Loucy (cell line): ENCODE measurements at regions not wholly inside any gene's neighbourhood (a gene's known extent, or its start where the extent isn't known, plus 50 kb on each side); places are given as distances from the start of the nearest gene placed in this dataset.

Experiments used
- H2AFZ ChIP-seq: fragments of 200-600 bp; sonication (generic); 2 replicates; pipeline ENCODE4 v1.6.0; 2016; ENCODE audit warnings: antibody characterized with exemption, mild to moderate bottlenecking, low read length, moderate library complexity
- H3F3A ChIP-seq: fragments of 200-600 bp; 2 replicates; pipeline ENCODE4 v1.6.0; 2016; ENCODE audit warnings: antibody characterized with exemption, low read depth, mild to moderate bottlenecking
- H3K27me3 ChIP-seq: fragments of 200-600 bp; sonication (generic); 2 replicates; pipeline ENCODE4 v1.6.1; 2014; ENCODE audit warnings: low read length, mild to moderate bottlenecking; ENCODE audit not compliant: insufficient read depth, poor library complexity, severe bottlenecking
- H3K36me3 ChIP-seq: fragments of 200-600 bp; sonication (generic); 2 replicates; pipeline ENCODE4 v1.6.1; 2016; ENCODE audit warnings: low read length; ENCODE audit not compliant: insufficient read depth
- H3K4me1 ChIP-seq: fragments of 200-600 bp; sonication (generic); 2 replicates; pipeline ENCODE4 v1.5.1; 2014; ENCODE audit warnings: low read length, mild to moderate bottlenecking; ENCODE audit not compliant: insufficient read depth, poor library complexity, severe bottlenecking
- H3K4me2 ChIP-seq: fragments of 200-600 bp; sonication (generic); 2 replicates; pipeline ENCODE4 v1.6.0; 2014; ENCODE audit warnings: antibody characterized with exemption, low read length, low read depth, mild to moderate bottlenecking; ENCODE audit not compliant: poor library complexity, severe bottlenecking
- H3K4me3 ChIP-seq: fragments of 200-600 bp; sonication (generic); 2 replicates; pipeline ENCODE4 v1.5.1; 2014; ENCODE audit warnings: low read length, mild to moderate bottlenecking, mixed read lengths; ENCODE audit not compliant: poor library complexity, severe bottlenecking
- H3K79me2 ChIP-seq: fragments of 200-600 bp; sonication (generic); 2 replicates; pipeline ENCODE4 v1.6.1; 2014; ENCODE audit warnings: low read length; ENCODE audit not compliant: insufficient read depth
- H3K9ac ChIP-seq: fragments of 200-600 bp; sonication (generic); 2 replicates; pipeline ENCODE4 v1.6.0; 2014; ENCODE audit warnings: mild to moderate bottlenecking, low read depth, low read length, moderate library complexity; ENCODE audit not compliant: poor library complexity, severe bottlenecking
- H3K9me2 ChIP-seq: fragments of 200-600 bp; sonication (generic); replicated peaks from 2 replicates; pipeline ENCODE4 v1.6.1; 2016; ENCODE audit warnings: low read depth, low read length, mixed read lengths
- H3K9me3 ChIP-seq: fragments of 200-600 bp; sonication (generic); 2 replicates; pipeline ENCODE4 v1.6.1; 2014; ENCODE audit warnings: mild to moderate bottlenecking, antibody characterized with exemption, low read length, low read depth; ENCODE audit not compliant: insufficient read depth
- H4K20me1 ChIP-seq: fragments of 200-600 bp; sonication (generic); 2 replicates; pipeline ENCODE4 v1.6.0; 2014; ENCODE audit warnings: antibody characterized with exemption, low read length, mild to moderate bottlenecking; ENCODE audit not compliant: insufficient read depth, poor library complexity, severe bottlenecking
- CTCF ChIP-seq: fragments of 200-600 bp; sonication (generic); conservative IDR thresholded peaks from 2 replicates; pipeline ENCODE4 v1.5.1; 2014; ENCODE audit warnings: mild to moderate bottlenecking, antibody characterized with exemption, low read length
- EZH2phosphoT487 ChIP-seq: fragments of 200-600 bp; IDR thresholded peaks from 2 replicates; pipeline ENCODE4 v1.6.1; 2018; ENCODE audit warnings: antibody characterized with exemption, mild to moderate bottlenecking, moderate library complexity, borderline replicate concordance

- no peak for TF ChIP-seq CTCF
- no peak for TF ChIP-seq EZH2phosphoT487
- no peak overlapping the region for H3K9ac ChIP-seq
- no peaks in the 10 kb centered on the region for H3F3A ChIP-seq
- H3K9me3 ChIP-seq: no peaks in the 10 kb centered on the region
- peak overlapping the region; percentile 48 for H3K4me2 ChIP-seq
- no peaks in the 10 kb centered on the region for H3K9me2 ChIP-seq
- H3K79me2 ChIP-seq: no peaks in the 10 kb centered on the region
- peaks cover 20% of the 10 kb centered on the region for H3K4me1 ChIP-seq
- H3K36me3 ChIP-seq: no peaks in the 10 kb centered on the region
- no peaks in the 10 kb centered on the region for H3K27me3 ChIP-seq
- H2AFZ ChIP-seq: no peak overlapping the region
- no peak overlapping the region for H3K4me3 ChIP-seq
- no peaks in the 10 kb centered on the region for H4K20me1 ChIP-seq
These were observed 139.2 kb upstream of the SMIM23 start for GRCh38 chr5:171646102-171647042.

- Histone ChIP-seq H3K9ac (peak overlapping the region; percentile 12), H3K4me3 (no peak overlapping the region), H3F3A (no peaks in the 10 kb centered on the region), H3K79me2 (no peaks in the 10 kb centered on the region), H3K4me1 (peaks cover 20% of the 10 kb centered on the region), H3K9me2 (no peaks in the 10 kb centered on the region), H3K36me3 (no peaks in the 10 kb centered on the region), H3K4me2 (peak overlapping the region; percentile 48), H4K20me1 (no peaks in the 10 kb centered on the region), H3K9me3 (no peaks in the 10 kb centered on the region), H3K27me3 (no peaks in the 10 kb centered on the region), H2AFZ (no peak overlapping the region)
- TF ChIP-seq CTCF: no peak
- TF ChIP-seq EZH2phosphoT487: no peak
These were observed 138.3 kb upstream of the SMIM23 start for GRCh38 chr5:171647043-171647903.

- Histone ChIP-seq H3K4me2 (no peak overlapping the region), H3K27me3 (no peaks in the 10 kb centered on the region), H3K4me1 (peaks cover 20% of the 10 kb centered on the region), H3K36me3 (no peaks in the 10 kb centered on the region), H3K4me3 (no peak overlapping the region), H3K9ac (peak overlapping the region; percentile 12), H3K79me2 (no peaks in the 10 kb centered on the region), H2AFZ (no peak overlapping the region), H3K9me3 (no peaks in the 10 kb centered on the region), H3K9me2 (no peaks in the 10 kb centered on the region), H3F3A (no peaks in the 10 kb centered on the region), H4K20me1 (no peaks in the 10 kb centered on the region)
- no peak for TF ChIP-seq CTCF
- TF ChIP-seq EZH2phosphoT487: no peak
These were observed 137.7 kb upstream of the SMIM23 start for GRCh38 chr5:171647904-171648260.
